HG02571 (cell line): ENCODE measurements at regions not wholly inside any gene's neighbourhood (a gene's known extent, or its start where the extent isn't known, plus 50 kb on each side); places are given as distances from the start of the nearest gene placed in this dataset.

Experiments
- ATAC-seq: cut with Tn5 transposase; IDR thresholded peaks from one replicate; pipeline ENCODE4 v1.9.1; 2021; ENCODE audit warnings: mild to moderate bottlenecking, moderate library complexity; ENCODE audit not compliant: unreplicated experiment

DNA sequence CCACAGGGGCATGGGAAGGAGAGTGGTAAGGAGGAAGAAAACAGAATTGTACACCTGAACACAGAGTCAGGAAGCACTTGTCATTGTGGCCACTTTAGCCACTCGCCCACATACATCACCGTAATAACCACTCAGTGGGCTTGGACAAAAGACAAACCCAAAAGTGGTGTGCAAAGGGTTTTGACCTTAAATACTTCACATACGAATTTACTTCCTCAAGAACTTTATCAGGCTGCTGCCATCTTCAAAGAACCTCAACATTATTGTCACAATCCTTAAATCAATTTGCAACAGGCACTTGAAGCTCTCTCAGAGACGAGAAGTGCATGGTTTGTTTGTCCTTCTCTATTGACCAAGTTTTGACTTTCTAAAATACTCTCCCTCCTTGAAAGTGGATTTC lies 187.3 kb upstream of the EGLN3 start:
- no peak for ATAC-seq

DNA sequence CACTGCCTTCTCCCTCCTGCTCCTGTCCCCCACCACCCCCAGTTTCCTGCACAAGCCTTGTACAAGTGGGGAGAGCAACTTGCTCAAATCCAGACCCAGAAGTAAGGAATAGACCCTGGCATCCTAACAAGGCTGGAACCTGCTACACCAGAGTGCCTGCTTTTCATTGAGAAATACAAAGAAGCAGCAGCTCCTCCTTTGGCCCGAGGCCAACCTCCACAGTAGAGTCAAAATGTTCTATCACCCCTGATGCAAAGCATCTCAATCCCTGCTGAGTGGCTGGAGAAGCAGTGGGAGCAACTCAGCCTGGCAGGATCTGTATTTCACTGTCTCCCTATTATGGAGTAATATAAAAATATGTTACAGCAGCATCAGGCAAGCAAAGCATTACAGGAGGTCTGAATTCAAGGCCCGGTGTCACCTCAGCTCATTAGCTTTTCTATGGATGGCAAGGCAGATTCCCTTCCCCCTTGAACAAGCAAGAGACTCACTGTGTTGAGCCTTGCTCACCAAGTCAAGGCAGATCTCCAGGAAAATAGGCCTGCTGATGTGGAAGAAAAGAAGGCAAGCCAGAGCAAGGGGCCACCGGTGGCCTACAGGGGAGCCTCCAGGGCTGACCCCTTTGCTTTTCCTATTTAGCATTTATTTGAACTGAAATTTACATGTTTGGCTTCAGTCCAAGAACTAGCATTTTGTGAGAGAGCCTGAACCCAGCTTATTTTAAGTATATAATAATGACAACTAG lies 186.3 kb upstream of the EGLN3 start:
- no peak for ATAC-seq

GRCh38 chr14:34135492-34135891 lies 184.6 kb upstream of the EGLN3 start:
- no peak for ATAC-seq

DNA sequence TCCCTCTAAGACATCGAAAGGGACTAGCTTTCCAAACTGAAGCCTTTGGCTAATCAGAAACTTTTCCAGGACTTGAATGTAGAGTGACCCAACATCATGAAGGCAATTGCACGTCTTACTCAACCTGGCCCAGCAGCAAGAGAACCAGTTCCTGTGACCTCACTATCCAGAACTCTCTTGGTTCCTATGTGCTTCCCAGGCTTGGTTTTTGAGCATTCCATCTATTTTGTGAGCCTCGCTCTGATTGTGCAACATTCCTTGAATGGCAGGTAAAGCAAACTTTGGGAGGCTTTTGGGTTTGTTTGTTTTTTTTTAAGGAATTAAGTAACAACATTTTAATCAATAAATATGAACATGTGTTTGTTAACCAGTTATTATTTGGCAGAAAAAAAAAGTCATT lies 183.6 kb upstream of the EGLN3 start:
- ATAC-seq, result no peak

- no peak for ATAC-seq
Observed at GRCh38 chr14:34129927-34130552, 179.2 kb upstream of the EGLN3 start.

GRCh38 chr14:34128665-34129064 lies 177.8 kb upstream of the EGLN3 start:
- ATAC-seq, result no peak

DNA sequence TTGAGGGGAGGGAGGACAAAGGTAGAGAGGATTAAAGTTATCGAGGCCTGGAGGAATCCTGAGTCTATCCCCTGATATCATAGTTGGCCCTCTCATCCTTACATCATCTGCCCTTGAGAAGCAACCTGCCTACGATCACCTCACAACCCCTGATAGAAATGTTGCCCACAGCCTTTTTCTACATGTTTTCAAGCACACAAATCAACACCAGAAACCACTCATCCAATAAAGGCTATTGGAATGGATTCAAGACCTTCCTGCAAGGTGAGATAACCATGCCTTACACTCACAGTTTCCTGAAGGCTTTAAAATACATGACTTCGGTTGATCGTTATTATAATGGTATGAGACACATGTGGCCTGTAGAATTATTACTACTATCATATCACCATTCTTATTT lies 175.7 kb upstream of the EGLN3 start:
- no peak for ATAC-seq

- no peak for ATAC-seq
Observed at GRCh38 chr14:34124585-34124984, 173.7 kb upstream of the EGLN3 start.

DNA sequence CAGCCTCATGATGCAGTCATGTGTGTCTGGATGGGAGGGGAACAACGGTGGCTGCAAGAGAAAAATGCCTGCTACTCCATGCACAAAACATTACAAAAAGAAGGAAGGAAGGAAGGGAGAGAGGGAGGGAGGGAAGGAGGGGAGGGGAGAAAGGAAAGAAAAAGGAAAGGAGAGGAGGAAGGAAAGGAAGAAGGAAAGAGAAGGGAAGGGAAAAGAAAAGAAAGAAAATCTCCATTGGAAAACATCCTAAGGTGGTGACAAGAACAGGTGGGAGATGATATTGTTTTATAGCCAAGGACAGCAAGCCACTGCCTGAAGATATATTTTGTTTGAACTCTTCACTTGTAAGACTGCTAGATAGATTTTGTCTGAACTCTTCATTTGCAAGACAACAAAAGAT lies 171.8 kb upstream of the EGLN3 start:
- ATAC-seq, result no peak

- ATAC-seq, result no peak
Observed at GRCh38 chr14:34122081-34122480, 171.2 kb upstream of the EGLN3 start.

GRCh38 chr14:34120185-34120977 lies 169.5 kb upstream of the EGLN3 start:
- no peak for ATAC-seq

DNA sequence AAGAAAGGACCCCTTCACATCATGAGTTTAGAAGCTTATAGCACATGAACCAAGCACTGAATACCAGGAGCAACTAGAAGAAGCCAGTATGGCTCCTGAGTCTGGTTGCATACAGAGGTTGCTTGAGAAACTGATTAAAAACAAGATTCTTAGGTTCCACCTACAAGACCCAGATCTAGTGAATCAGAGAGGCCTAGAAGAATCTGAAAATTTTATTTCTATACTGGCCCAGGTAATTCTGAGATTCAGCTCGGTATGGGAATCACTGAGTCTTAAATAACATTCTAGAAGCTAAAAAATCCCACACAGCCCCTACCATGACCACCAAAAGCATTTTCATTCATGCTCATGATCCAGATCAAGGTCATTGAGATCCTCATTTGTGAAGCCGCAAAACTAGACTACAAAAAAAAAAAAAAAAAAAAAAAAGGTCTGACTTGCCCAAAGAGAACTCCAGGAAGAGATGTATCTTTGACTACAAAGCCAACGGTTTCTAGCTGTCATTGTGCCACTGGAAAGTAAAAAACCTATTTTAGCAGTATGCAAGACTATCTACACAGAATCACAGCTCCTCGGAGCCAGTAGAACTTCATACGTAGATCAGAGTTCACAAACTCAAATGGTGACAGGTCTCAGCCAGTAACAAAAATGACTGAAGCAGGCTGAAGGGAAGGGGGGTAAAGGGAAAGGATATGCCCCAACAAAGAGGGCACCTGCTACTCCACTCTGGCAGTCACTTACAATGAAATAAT lies 168.4 kb upstream of the EGLN3 start:
- ATAC-seq, result no peak

DNA sequence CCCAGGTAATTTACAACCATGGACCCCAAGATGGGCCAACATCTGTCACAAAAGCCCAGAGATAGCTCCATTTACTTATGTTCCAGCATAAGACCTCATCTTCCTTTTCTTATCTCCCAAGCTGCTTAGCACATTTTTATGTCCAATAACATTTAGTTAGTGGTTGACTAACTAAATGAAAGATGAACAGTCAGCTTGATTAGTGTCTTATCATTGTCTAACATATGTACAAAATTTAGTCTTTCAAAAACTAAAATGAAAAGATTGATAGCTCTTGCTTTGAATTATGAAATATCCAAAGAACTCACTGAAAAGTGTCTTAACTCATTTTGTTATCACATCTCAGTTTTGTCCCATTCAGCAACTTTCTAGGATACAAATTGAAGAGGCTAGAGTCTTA lies 163.1 kb upstream of the EGLN3 start:
- no peak for ATAC-seq

- ATAC-seq, result no peak
Observed at GRCh38 chr14:34113005-34113511, 162.2 kb upstream of the EGLN3 start.

DNA sequence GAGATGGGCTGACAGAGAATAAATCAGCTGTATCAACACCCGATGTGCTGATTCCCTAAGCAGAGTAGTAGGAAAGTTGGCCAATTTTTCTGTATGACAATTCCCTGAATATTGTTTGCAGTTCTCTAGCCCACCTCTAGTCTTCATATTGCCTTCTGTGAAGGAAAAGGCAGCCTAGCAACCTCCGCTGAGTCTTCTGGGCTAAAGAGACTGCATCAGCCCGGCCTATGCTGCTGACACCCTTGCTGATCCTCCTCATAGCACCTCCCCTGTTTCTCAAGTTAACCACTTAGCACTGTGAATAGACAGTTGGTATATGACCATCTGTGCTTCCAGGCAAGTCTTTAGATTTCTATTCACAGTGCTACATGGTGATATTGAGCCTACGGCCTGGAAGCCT lies 161.1 kb upstream of the EGLN3 start:
- no peak for ATAC-seq

GRCh38 chr14:34111505-34111904 lies 160.6 kb upstream of the EGLN3 start:
- no peak for ATAC-seq

GRCh38 chr14:34110531-34110930 lies 159.7 kb upstream of the EGLN3 start:
- ATAC-seq, result no peak

GRCh38 chr14:34107441-34107840 lies 156.6 kb upstream of the EGLN3 start:
- no peak for ATAC-seq

- ATAC-seq, result no peak
Observed at GRCh38 chr14:34106310-34106709, 155.4 kb upstream of the EGLN3 start.

DNA sequence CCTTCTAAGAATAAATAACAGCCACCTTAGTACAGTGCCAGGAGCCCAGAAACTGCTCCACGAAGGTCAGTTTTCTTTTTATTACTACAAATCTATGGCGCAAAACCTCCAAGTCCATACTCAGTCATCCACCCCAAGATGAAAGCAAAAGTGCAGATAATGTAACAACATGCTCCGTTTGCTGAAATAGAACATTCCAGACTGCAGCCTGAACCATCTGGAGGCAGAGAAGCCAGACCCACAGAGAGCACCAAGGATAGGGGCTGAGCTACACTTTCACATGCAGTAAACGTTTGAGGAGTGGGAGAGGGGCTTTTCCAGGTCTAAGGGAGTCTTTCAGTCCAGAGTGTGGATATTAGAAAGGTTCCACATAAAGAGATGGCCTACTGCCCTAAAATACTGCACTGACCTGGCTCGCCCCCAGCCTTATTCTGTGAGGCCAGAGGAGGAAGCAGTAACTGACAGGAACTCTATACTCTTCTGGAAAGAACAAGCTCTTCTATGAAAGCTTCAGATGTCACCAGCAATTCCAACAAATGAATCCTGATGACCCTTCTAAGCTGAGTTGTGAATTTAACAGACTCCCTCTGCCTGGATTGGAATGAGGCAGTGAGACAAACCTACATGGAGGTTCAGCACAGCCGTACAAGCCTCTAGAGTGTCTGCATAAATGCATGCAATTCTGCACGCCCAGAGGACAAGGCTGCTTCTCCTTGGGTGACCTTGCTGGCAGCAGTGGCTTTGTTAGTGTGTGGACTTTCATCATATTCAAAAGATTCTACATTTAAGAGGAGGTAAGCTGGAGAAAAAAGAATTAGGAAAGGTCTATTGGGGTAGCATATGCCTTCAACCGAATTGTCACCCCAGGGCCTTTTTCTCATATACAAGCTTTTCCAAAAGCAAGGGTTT lies 153.9 kb upstream of the EGLN3 start:
- no peak for ATAC-seq
